Vagina (tissue), 2 donors: ENCODE measurements at regions not wholly inside any gene's neighbourhood (a gene's known extent, or its start where the extent isn't known, plus 50 kb on each side); places are given as distances from the start of the nearest gene placed in this dataset.

Source experiments
- CTCF ChIP-seq, 3 experiments: fragments of 450-650 bp in 2 of 3; fragments of 200-600 bp in 1 of 3; sonication (generic) in 1 of 3; IDR thresholded peaks; one replicate each; pipeline ENCODE4 v1.5.1; 2017 to 2019; ENCODE audit warnings: antibody characterized with exemption in 3 of 3, mild to moderate bottlenecking in 2 of 3, moderate library complexity in 2 of 3
- POLR2A ChIP-seq, 2 donors: fragments of 450-650 bp; IDR thresholded peaks; one replicate each; pipeline ENCODE4 v1.6.1; 2017; ENCODE audit warnings: antibody characterized with exemption in 2 of 2, mild to moderate bottlenecking in 2 of 2, moderate library complexity in 2 of 2

GRCh38 chr15:79160211-79160610, 69.6 kb upstream of the RASGRF1 start:
- no peak for TF ChIP-seq CTCF (IDR thresholded peaks at IDR 0.05)
- no peak for TF ChIP-seq POLR2A (IDR thresholded peaks at IDR 0.05)
